ENCODE measurements at regions not wholly inside any gene's neighbourhood (a gene's known extent, or its start where the extent isn't known, plus 50 kb on each side); places are given as distances from the start of the nearest gene placed in this dataset.

GRCh38 chr6:148222846-148223245 lies 119.8 kb upstream of the SASH1 start:
- DNase-seq = no peak

- DNase-seq = no peak
Observed at GRCh38 chr6:148223424-148223842, 119.2 kb upstream of the SASH1 start.

GRCh38 chr6:148225871-148226270 lies 116.8 kb upstream of the SASH1 start:
- no peak for DNase-seq

GRCh38 chr6:148226284-148226683 lies 116.4 kb upstream of the SASH1 start:
- DNase-seq = no peak

- no peak for DNase-seq
Observed at GRCh38 chr6:148231572-148231971, 111.1 kb upstream of the SASH1 start.

- DNase-seq = no peak
Observed at GRCh38 chr6:148235446-148235845, 107.2 kb upstream of the SASH1 start.

- no peak for DNase-seq
Observed at GRCh38 chr6:148238713-148239112, 103.9 kb upstream of the SASH1 start.

- no peak for DNase-seq
Observed at GRCh38 chr6:148239215-148239614, 103.4 kb upstream of the SASH1 start.

- no peak for DNase-seq
Observed at GRCh38 chr6:148239801-148240460, 102.7 kb upstream of the SASH1 start.

- no peak for DNase-seq
Observed at GRCh38 chr6:148240461-148240840, 102.2 kb upstream of the SASH1 start.

- no peak for DNase-seq
Observed at GRCh38 chr6:148240861-148241477, 101.7 kb upstream of the SASH1 start.

GRCh38 chr6:148242180-148242579 lies 100.5 kb upstream of the SASH1 start:
- DNase-seq = no peak

GRCh38 chr6:148244217-148244935 lies 98.3 kb upstream of the SASH1 start:
- DNase-seq = no peak

GRCh38 chr6:148247386-148248063 lies 95.1 kb upstream of the SASH1 start:
- no peak for DNase-seq

- no peak for DNase-seq
Observed at GRCh38 chr6:148249160-148249559, 93.5 kb upstream of the SASH1 start.

- DNase-seq = no peak
Observed at GRCh38 chr6:148249679-148250375, 92.8 kb upstream of the SASH1 start.

GRCh38 chr6:148250975-148251685 lies 91.5 kb upstream of the SASH1 start:
- peak; percentile 22 for DNase-seq

GRCh38 chr6:148251891-148252290 lies 90.7 kb upstream of the SASH1 start:
- DNase-seq = no peak

- DNase-seq = no peak
Observed at GRCh38 chr6:148257810-148258209, 84.8 kb upstream of the SASH1 start.

- DNase-seq = no peak
Observed at GRCh38 chr6:148258868-148259267, 83.8 kb upstream of the SASH1 start.

GRCh38 chr6:148261470-148261869 lies 81.2 kb upstream of the SASH1 start:
- DNase-seq = no peak

- DNase-seq = no peak
Observed at GRCh38 chr6:148263010-148263409, 79.6 kb upstream of the SASH1 start.

Measured in CD4-positive, alpha-beta T cell treated with Interleukin-21 for 1 hour (primary cell).